ENCODE measurements at regions not wholly inside any gene's neighbourhood (a gene's known extent, or its start where the extent isn't known, plus 50 kb on each side); places are given as distances from the start of the nearest gene placed in this dataset.
"Not testable (repeated sequence)": the region's sequence is repeated elsewhere in the genome, so short reads cannot be mapped to it uniquely, and the experiment has no call there.

DNA sequence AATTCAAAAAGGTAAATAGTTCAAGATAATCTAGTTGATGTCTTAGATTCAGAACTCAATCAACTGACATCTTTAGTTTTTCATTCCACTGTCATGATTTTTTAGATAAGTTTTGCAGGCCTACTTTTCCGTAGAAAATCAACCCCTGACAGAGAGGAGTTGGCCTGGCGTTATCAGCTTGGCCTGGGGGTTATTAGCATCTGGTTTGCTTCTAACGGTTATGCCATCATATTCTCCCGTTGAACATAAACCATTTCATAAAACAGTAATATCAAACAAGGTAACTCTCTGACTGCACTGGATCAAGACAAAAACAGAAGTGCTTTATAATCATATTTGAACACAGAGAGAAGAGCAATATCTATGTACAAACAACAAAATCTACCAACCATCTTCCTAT is 130.8 kb upstream of the PCDH20 start:
- DNase-seq = no peak

DNA sequence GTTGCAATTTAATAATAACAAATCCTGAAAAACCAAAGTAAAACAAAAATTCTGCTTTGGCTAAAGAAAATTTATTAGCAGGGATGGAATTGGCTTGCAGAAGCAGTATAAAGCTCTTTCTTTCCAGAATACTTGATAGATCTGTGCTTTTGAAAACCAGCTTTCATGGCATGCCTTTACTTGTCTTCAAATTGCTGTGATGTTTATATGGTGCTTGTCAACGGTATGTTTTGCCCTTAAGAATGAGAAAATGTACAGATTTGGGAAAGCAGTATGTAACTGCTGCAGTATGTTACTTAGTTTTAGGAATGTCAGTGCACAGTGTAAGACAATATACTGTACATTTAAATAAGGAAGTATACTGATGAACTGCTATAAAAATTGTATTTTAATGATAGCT is 120.8 kb upstream of the PCDH20 start:
- DNase-seq = no peak

DNA sequence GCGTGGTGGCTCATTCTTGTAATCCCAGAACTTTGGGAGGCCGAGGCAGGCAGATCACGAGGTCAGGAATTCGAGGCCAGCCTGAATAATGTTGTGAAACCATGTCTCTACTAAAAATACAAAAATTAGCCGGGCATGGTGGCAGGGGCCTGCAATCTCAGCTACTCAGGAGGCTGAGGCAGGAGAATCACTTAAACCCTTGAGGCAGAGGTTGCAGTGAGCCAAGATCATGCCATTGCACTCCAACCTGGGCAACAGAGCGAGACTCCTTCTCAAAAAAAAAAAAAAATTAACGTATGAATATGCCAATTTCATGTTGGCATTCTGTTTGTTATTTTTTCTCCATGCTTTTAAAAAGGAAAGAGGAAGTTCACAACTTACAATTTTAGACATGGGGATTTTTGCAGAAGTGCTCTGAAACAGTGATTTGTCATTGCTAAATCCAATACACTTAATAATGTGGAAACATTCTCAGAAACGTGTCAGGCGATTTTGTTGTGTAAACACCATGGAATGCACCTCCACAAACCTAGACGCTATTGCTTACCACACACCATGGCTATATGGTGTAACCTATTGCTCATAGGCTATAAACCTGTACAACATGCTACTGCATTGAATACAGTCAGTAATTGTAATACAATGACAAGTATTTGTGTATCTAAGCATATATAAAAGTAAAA is 115.9 kb upstream of the PCDH20 start:
- no peak for DNase-seq

DNA sequence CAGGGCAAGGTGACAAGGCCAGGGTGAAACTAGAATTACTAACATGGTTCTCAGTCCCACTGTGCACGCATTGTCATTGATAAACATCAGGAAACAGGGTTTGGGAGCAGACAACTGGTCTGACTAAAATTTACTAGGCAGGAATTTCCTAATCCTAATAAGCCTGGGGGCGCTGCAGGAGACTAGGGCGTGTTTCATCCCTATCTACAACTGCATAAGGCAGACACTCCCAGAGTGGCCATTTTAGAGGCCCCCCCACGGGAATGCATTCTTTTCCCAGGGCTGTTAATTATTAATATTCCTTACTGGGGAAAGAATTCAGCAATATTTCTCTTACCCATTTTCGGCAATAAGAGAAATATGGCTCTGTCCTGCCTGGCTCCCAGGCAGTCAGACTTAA is 103.6 kb upstream of the PCDH20 start:
- DNase-seq = not testable (repeated sequence)

DNA sequence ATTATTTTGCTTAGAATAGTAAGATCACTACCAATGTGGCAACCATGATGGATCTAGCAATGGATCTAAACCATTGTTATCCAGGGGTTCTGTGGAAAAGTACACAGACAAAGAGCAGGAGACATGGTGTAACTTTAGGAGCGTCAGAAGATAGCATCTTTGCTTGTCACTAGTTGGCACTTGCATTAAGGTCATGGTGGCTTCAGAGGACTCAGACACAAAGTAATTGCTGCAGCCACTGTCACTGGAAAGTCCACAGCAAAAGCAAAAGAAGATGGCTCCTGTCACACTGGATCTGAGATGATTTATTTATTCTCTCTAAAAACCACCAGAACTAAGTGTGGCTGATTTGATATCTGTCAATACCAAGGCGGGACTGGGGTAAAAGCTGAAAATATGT is 93.3 kb upstream of the PCDH20 start:
- DNase-seq = no peak

DNA sequence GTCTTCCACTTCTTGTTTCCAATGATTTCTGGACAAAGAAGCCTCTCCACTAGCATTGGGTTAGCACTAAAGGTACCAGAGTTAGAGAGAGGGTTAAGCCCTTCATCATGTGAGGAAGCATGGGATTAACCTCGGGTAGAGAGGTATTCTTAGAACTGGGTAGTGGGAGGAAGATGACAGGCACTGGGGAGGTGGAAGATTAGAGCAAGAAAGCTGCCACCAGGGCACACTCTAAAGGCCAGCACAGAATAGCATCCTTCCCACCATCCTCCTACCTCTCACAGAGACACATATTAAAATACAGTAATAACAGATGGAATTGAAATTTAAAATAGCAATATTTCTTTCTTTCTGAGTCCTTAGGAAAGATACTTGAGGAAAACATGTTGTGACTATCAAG is 84.5 kb upstream of the PCDH20 start:
- no peak for DNase-seq

DNA sequence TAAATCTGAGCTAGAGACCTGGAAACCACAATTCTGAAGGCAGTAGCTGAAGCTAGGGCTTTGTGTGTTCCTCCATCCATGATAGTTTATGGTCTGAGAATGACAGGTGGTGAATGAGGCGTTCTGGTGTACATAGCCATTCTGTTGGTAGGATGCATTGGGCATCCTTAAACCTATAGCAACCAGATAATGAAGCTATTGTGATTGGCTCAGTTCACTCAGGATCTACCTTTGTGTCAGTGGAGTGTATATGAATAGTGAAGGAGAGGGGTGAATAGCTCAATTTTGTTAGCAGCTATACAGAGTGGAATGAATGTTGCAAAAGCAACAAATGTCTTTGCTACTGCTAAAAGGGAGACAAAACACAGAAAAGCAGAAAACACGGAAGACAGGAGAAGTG is 80.0 kb upstream of the PCDH20 start:
- no peak for DNase-seq

DNA sequence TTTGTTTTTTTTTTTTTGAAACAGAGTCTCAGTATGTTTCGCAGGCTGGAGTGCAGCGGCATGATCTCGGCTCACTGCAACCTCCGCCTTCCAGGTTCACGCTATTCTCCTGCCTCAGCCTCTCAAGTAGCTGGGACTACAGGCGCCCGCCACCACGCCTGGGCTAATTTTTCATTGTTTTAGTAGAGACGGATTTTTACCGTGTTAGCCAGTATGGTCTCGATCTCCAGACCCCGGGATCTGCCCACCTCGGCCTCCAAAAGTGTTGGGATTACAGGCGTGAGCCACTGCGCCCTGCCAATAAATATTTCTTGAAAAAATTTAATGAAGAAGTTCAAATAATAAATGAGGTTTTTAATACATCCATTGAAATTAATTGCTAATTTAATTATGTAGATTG is 77.9 kb upstream of the PCDH20 start:
- DNase-seq = not testable (repeated sequence)

DNA sequence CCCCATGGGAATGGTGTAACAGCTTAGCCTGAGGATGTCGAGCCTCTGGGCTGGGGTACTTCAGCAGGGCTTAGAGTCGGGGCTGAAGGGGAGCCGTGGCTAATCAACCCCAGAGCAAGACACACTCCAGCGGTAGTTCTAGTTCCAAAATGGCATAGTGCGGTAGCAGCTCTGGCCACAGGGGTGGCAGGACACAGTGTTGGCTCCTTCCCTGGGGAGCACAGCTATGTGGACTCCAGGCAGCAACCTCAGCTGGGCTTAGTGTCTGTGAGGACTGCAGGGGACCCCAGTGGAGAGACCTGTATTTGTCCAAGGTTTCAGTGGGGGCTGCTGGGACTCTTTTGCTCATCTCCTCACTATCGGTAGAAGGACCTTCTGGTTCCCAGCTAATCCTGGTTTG is 70.8 kb upstream of the PCDH20 start:
- DNase-seq = no peak

DNA sequence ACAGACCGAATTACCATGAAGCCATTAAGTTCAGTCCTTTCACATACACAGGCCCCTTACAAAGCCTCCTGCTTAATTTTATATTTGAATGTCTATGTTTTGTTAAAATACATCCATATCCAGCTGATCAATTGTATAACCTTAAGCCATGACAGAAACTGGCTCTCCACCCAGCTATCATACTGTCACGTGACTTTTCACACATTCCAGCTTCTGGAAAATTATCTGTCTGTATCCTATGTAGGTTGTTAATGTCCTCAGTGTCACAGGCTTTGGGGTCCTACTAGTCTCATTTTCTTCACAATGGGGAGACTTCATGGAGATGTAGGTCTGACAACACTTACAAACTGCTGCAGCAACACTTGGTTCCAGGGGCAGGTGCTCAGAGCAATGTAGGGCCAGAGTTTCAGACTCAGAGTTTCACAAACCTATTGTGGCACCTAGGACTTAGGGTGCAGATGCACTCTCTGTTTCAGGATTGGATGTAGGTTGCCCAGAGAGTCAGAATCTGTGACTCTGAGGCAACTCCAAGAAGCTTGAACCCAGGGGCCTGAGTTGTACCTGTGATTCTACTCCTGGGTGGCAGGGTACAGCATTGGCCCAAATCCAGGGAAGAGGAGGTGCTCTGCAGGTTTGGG is 69.6 kb upstream of the PCDH20 start:
- DNase-seq = no peak

DNA sequence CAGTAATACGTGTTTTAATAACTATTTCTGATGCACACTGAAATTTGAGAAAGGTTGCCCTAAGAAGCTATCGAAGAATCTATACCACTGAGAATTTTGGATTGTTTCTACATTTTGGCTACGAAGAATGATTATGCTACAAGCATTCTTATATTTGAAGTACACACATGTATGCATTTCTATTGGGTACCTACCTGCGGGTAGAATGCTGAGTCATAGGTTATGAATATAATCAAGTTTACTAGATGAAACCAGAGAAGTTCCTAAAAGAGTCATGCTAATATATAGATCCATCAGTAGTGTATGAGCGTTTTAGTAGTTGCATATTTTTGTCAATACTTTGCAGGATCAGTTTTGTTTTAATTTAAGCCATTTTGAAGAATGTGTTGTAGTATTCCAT is 62.0 kb upstream of the PCDH20 start:
- no peak for DNase-seq

DNA sequence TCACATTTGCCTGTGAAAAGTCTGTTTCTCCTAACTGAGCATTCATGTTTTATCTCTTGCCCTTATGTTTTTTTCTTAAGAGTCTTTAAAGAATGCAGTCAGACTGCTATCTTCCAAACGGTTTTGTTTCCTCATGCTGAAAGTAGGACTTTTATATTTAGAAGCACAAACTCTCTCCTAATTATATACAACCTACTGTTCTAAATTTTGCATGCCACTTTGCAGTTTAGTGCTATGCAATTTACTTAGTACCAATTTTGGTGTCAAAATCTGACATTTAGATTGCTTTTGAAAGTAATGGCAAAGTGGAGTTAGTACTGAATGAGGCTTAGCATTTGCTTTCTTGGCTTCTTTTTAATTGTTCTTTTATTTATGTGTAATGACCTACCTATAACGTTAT is 55.1 kb upstream of the PCDH20 start:
- DNase-seq = no peak

DNA sequence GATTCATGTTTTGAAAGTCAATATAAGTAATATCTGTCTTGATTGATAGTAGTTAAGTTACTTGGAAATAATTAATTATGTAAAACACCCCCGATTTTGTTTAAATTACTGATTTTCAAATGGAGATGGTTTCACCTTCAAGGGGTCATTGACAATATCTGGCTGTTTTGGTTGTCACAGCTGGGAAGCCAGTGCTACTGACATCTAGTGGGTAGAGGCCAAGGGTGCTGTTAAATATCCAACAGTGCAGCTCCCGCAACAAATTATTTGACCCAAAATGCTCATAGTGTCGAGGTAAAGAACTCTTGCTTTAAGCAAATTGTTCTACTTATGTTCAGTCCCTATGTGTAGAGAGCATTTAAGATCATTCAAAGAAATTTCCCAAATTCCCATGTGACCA is 50.6 kb upstream of the PCDH20 start:
- DNase-seq = no peak
